H9 (cell line): ENCODE measurements at regions not wholly inside any gene's neighbourhood (a gene's known extent, or its start where the extent isn't known, plus 50 kb on each side); places are given as distances from the start of the nearest gene placed in this dataset.

Source experiments
- DNase-seq: peaks from one replicate; pipeline ENCODE4 v3.0.0-alpha.2; 2017
- H2AFZ ChIP-seq: one replicate; pipeline ENCODE4 v1.6.1; 2013; ENCODE audit warnings: mild to moderate bottlenecking, low read length, control low read depth, moderate library complexity
- H2AK5ac ChIP-seq: 2 replicates; pipeline ENCODE4 v1.6.1; 2013; ENCODE audit warnings: low read length, control low read depth, mixed read lengths; ENCODE audit not compliant: insufficient read length
- H2BK120ac ChIP-seq: one replicate; pipeline ENCODE4 v1.6.1; 2013; ENCODE audit warnings: low read depth, mild to moderate bottlenecking, low read length, control low read depth, inconsistent platforms; ENCODE audit not compliant: poor library complexity, severe bottlenecking
- H2BK12ac ChIP-seq: 2 replicates; pipeline ENCODE4 v1.6.1; 2013; ENCODE audit warnings: low read length, control low read depth, mixed read lengths, low read depth; ENCODE audit not compliant: insufficient read length
- H2BK15ac ChIP-seq: 2 replicates; pipeline ENCODE4 v1.6.1; 2013; ENCODE audit warnings: low read depth, low read length, control low read depth
- H2BK20ac ChIP-seq: one replicate; pipeline ENCODE4 v1.6.1; 2013; ENCODE audit warnings: low read depth, mild to moderate bottlenecking, low read length, control low read depth, inconsistent platforms; ENCODE audit not compliant: poor library complexity, severe bottlenecking
- H2BK5ac ChIP-seq: 2 replicates; pipeline ENCODE4 v1.6.1; 2013; ENCODE audit warnings: low read length, control low read depth, mixed read lengths; ENCODE audit not compliant: insufficient read length
- H3K14ac ChIP-seq: 2 replicates; pipeline ENCODE4 v1.6.1; 2013; ENCODE audit warnings: low read length, control low read depth; ENCODE audit not compliant: insufficient read depth
- H3K18ac ChIP-seq: 2 replicates; pipeline ENCODE4 v1.6.1; 2013; ENCODE audit warnings: low read depth, mild to moderate bottlenecking, mixed read lengths, low read length, control low read depth; ENCODE audit not compliant: insufficient read length
- H3K23ac ChIP-seq: 2 replicates; pipeline ENCODE4 v1.6.1; 2013; ENCODE audit warnings: low read length, control low read depth, mixed read lengths, low read depth; ENCODE audit not compliant: insufficient read length
- H3K23me2 ChIP-seq: 2 replicates; pipeline ENCODE4 v1.6.1; 2013; ENCODE audit warnings: low read depth, mild to moderate bottlenecking, mixed read lengths, low read length, control low read depth; ENCODE audit not compliant: insufficient read length, poor library complexity, severe bottlenecking
- H3K27ac ChIP-seq: 2 replicates; pipeline ENCODE4 v1.5.1; 2013; ENCODE audit warnings: low read length, control low read depth, mixed read lengths, low read depth; ENCODE audit not compliant: insufficient read length
- H3K27me3 ChIP-seq: 2 replicates; pipeline ENCODE4 v1.6.1; 2013; ENCODE audit warnings: low read length, control low read depth, inconsistent platforms; ENCODE audit not compliant: insufficient read depth
- H3K4ac ChIP-seq: 2 replicates; pipeline ENCODE4 v1.6.1; 2013; ENCODE audit warnings: low read depth, mild to moderate bottlenecking, control low read depth, inconsistent platforms, low read length, moderate library complexity
- H3K4me1 ChIP-seq: 2 replicates; pipeline ENCODE4 v1.6.1; 2013; ENCODE audit warnings: low read length, control low read depth, inconsistent platforms; ENCODE audit not compliant: insufficient read depth
- H3K4me2 ChIP-seq: 2 replicates; pipeline ENCODE4 v1.6.1; 2013; ENCODE audit warnings: low read length, control low read depth, mixed read lengths; ENCODE audit not compliant: insufficient read length, insufficient read depth
- H3K56ac ChIP-seq: 2 replicates; pipeline ENCODE4 v1.6.1; 2013; ENCODE audit warnings: low read depth, mild to moderate bottlenecking, mixed read lengths, low read length, control low read depth; ENCODE audit not compliant: insufficient read length
- H3K79me1 ChIP-seq: 2 replicates; pipeline ENCODE4 v1.6.1; 2013; ENCODE audit warnings: low read depth, mild to moderate bottlenecking, moderate library complexity, low read length, control low read depth, inconsistent platforms; ENCODE audit not compliant: insufficient read depth, poor library complexity, severe bottlenecking
- H3K79me2 ChIP-seq: 2 replicates; pipeline ENCODE4 v1.6.1; 2013; ENCODE audit warnings: low read length, control low read depth, inconsistent platforms; ENCODE audit not compliant: insufficient read depth
- H3K9ac ChIP-seq: 2 replicates; pipeline ENCODE4 v1.6.1; 2013; ENCODE audit warnings: low read length, control low read depth, mixed read lengths; ENCODE audit not compliant: insufficient read length; ENCODE audit errors: extremely low read depth
- H3K9me3 ChIP-seq: one replicate; pipeline ENCODE4 v1.6.1; 2013; ENCODE audit warnings: low read depth, low read length, inconsistent platforms; ENCODE audit not compliant: control insufficient read depth
- H3T11ph ChIP-seq: one replicate; pipeline ENCODE4 v1.6.1; 2013; ENCODE audit warnings: mild to moderate bottlenecking, low read length, control low read depth, inconsistent platforms
- H4K20me1 ChIP-seq: one replicate; pipeline ENCODE4 v1.6.1; 2013; ENCODE audit not compliant: control insufficient read depth, insufficient read length, insufficient read depth
- H4K5ac ChIP-seq: 2 replicates; pipeline ENCODE4 v1.6.1; 2013; ENCODE audit warnings: low read depth, mild to moderate bottlenecking, mixed read lengths, low read length, control low read depth; ENCODE audit not compliant: insufficient read length
- H4K8ac ChIP-seq: replicated peaks from 2 replicates; pipeline ENCODE4 v1.6.1; 2013; ENCODE audit warnings: low read length, control low read depth, mixed read lengths, low read depth; ENCODE audit not compliant: insufficient read length
- H4K91ac ChIP-seq: 2 replicates; pipeline ENCODE4 v1.6.1; 2013; ENCODE audit warnings: low read depth, mild to moderate bottlenecking, moderate library complexity, mixed read lengths, low read length, control low read depth; ENCODE audit not compliant: insufficient read length
- H3K27ac Mint-ChIP-seq, 3 experiments: 2 replicates in 2 of 3; 3 replicates in 1 of 3; pipeline ENCODE4 v1.8.0; 2020 to 2021; ENCODE audit warnings: mixed read lengths in 3 of 3, mild to moderate bottlenecking in 1 of 3, moderate library complexity in 1 of 3
- H3K27me3 Mint-ChIP-seq: 2 replicates; pipeline ENCODE4 v1.8.0; 2021; ENCODE audit warnings: low read depth, mild to moderate bottlenecking, moderate library complexity, mixed read lengths
- H3K36me3 Mint-ChIP-seq, 3 experiments: 2 replicates in 2 of 3; 3 replicates in 1 of 3; pipeline ENCODE4 v1.8.0; 2020 to 2021; ENCODE audit warnings: low read depth in 3 of 3, mixed read lengths in 3 of 3; ENCODE audit not compliant: insufficient read depth in 1 of 3
- H3K4me1 Mint-ChIP-seq, 2 experiments: 2 replicates each; pipeline ENCODE4 v1.8.0; 2020; ENCODE audit warnings: mixed read lengths in 2 of 2
- H3K4me3 Mint-ChIP-seq, 2 experiments: 2 replicates in 1 of 2; 3 replicates in 1 of 2; pipeline ENCODE4 v1.8.0; 2020 to 2021; ENCODE audit warnings: mild to moderate bottlenecking in 2 of 2, mixed read lengths in 2 of 2, moderate library complexity in 1 of 2
- H3K9me3 Mint-ChIP-seq, 2 experiments: 2 replicates in 1 of 2; 3 replicates in 1 of 2; pipeline ENCODE4 v1.8.0; 2020; ENCODE audit warnings: mild to moderate bottlenecking in 2 of 2, mixed read lengths in 2 of 2, moderate library complexity in 1 of 2
- WGBS: extraction: QIAGEN DNeasy Blood & Tissue Kit; methylation state at CpG from one replicate; pipeline ENCODE4 v1.1.7; 2013; ENCODE audit warnings: missing lambda C conversion rate, low lambda C conversion rate, mixed read lengths; ENCODE audit not compliant: insufficient read length; ENCODE audit errors: extremely low coverage; 5-methylcytosine and 5-hydroxymethylcytosine counted together
- TF ChIP-seq, protein P1 (sequence below): fragments of 200-600 bp; sonication (generic); conservative IDR thresholded peaks from 3 replicates; pipeline ENCODE4 v1.8.0; 2021; ENCODE audit warnings: antibody characterized with exemption, mild to moderate bottlenecking

DNA sequence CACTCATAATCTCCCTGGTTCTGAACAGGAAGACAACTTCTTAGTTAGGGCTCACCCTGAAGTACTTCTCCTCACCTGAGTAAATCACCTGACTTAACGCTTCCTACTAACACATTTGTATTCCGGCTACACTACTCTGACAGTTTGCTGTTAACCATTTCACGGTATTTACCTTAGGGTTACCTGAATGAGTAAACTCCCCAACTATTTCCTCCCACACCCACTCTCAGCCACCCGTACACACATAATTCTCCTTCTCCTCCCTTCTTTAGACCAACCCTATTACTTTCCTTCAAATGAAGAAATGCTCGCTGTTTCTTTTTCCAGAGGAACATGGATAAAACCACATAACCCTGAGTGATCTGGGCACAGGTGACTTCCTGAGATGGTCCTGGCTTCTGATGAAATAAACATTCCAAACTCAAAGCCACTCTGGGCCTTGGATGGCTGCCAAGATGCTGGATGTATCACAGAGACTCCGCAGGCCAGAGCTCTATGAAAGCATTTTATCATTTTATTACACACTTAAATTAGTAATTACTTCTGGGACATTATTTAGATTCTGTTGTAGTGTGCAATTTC is 183.6 kb upstream of the ATP11B start:
- Histone ChIP-seq H4K20me1 (no peaks in the 10 kb centered on the region), H3K9ac (no peak overlapping the region), H3T11ph (no peak overlapping the region), H3K56ac (no peak overlapping the region), H2BK120ac (no peak overlapping the region), H4K8ac (no peak overlapping the region), H2AK5ac (no peak overlapping the region), H3K27me3 (no peaks in the 10 kb centered on the region), H3K4me2 (no peak overlapping the region), H2BK20ac (no peak overlapping the region), H3K79me1 (no peaks in the 10 kb centered on the region), H3K4ac (no peak overlapping the region), H2BK15ac (no peak overlapping the region), H3K18ac (no peak overlapping the region), H3K79me2 (no peaks in the 10 kb centered on the region), H3K23ac (no peak overlapping the region), H3K23me2 (no peaks in the 10 kb centered on the region), H2BK5ac (no peak overlapping the region), H2BK12ac (no peak overlapping the region), H3K27ac (no peak overlapping the region), H3K9me3 (no peaks in the 10 kb centered on the region), H4K5ac (no peak overlapping the region), H4K91ac (no peak overlapping the region), H2AFZ (no peak overlapping the region), H3K4me1 (no peaks in the 10 kb centered on the region), H3K14ac (no peak overlapping the region)
- DNase-seq = no peak
- Mint-ChIP-seq H3K4me3 (no peak overlapping the region), H3K4me1 (peaks cover 8 to 18% of the 10 kb centered on the region in 2 experiments), H3K27me3 (no peaks in the 10 kb centered on the region), H3K27ac (peak overlapping the region; percentile 6 to 63 (median 6); a peak in 4 of 7 replicates), H3K9me3 (no peaks in the 10 kb centered on the region), H3K36me3 (no peaks in the 10 kb centered on the region)
- WGBS = no CpG with 5 or more reads among the region's 6 CpGs
- TF ChIP-seq, protein P1, sequence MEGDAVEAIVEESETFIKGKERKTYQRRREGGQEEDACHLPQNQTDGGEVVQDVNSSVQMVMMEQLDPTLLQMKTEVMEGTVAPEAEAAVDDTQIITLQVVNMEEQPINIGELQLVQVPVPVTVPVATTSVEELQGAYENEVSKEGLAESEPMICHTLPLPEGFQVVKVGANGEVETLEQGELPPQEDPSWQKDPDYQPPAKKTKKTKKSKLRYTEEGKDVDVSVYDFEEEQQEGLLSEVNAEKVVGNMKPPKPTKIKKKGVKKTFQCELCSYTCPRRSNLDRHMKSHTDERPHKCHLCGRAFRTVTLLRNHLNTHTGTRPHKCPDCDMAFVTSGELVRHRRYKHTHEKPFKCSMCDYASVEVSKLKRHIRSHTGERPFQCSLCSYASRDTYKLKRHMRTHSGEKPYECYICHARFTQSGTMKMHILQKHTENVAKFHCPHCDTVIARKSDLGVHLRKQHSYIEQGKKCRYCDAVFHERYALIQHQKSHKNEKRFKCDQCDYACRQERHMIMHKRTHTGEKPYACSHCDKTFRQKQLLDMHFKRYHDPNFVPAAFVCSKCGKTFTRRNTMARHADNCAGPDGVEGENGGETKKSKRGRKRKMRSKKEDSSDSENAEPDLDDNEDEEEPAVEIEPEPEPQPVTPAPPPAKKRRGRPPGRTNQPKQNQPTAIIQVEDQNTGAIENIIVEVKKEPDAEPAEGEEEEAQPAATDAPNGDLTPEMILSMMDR = no peak
